ENCODE measurements at regions not wholly inside any gene's neighbourhood (a gene's known extent, or its start where the extent isn't known, plus 50 kb on each side); places are given as distances from the start of the nearest gene placed in this dataset.
"Not testable (repeated sequence)": the region's sequence is repeated elsewhere in the genome, so short reads cannot be mapped to it uniquely, and the experiment has no call there.

- ATAC-seq (no peak), DNase-seq (no peak)
- no peak overlapping the region for H3K4me3 Mint-ChIP-seq
- H3K27ac Mint-ChIP-seq: no peak overlapping the region
- no peaks in the 10 kb centered on the region for H3K4me1 Mint-ChIP-seq
- H3K27me3 Mint-ChIP-seq: no peaks in the 10 kb centered on the region
- H3K9me3 Mint-ChIP-seq (ENCODE audit: low read depth): no peaks in the 10 kb centered on the region
- CTCF ChIA-PET: no interaction called here
- no peaks in the 10 kb centered on the region for H3K36me3 Mint-ChIP-seq
These were observed 123.8 kb downstream of the FAM170A start for GRCh38 chr5:119752921-119753886.

- H3K9me3 Mint-ChIP-seq (ENCODE audit: low read depth); H3K27ac Mint-ChIP-seq; H3K27me3 Mint-ChIP-seq; DNase-seq; H3K4me1 Mint-ChIP-seq; ATAC-seq; H3K36me3 Mint-ChIP-seq; H3K4me3 Mint-ChIP-seq; CTCF ChIA-PET: not testable (repeated sequence)
These were observed 125.5 kb downstream of the FAM170A start for GRCh38 chr5:119754825-119755224.

GRCh38 chr5:119757276-119757675 lies 127.9 kb downstream of the FAM170A start:
- ATAC-seq (no peak), DNase-seq (no peak)
- H3K4me3 Mint-ChIP-seq: no peak overlapping the region
- CTCF ChIA-PET: no interaction called here
- H3K27ac Mint-ChIP-seq: no peak overlapping the region
- no peaks in the 10 kb centered on the region for H3K9me3 Mint-ChIP-seq (ENCODE audit: low read depth)
- H3K36me3 Mint-ChIP-seq: no peaks in the 10 kb centered on the region
- H3K4me1 Mint-ChIP-seq: no peaks in the 10 kb centered on the region
- peaks cover 4% of the 10 kb centered on the region for H3K27me3 Mint-ChIP-seq

- CTCF ChIA-PET; ATAC-seq; H3K27ac Mint-ChIP-seq; H3K4me3 Mint-ChIP-seq; H3K36me3 Mint-ChIP-seq; DNase-seq; H3K27me3 Mint-ChIP-seq; H3K9me3 Mint-ChIP-seq (ENCODE audit: low read depth); H3K4me1 Mint-ChIP-seq: not testable (repeated sequence)
These were observed 140.6 kb downstream of the FAM170A start for GRCh38 chr5:119769695-119770693.

GRCh38 chr5:119780145-119780544 lies 150.8 kb downstream of the FAM170A start:
- H3K36me3 Mint-ChIP-seq; H3K27ac Mint-ChIP-seq; H3K4me3 Mint-ChIP-seq; ATAC-seq; CTCF ChIA-PET; H3K9me3 Mint-ChIP-seq (ENCODE audit: low read depth); DNase-seq; H3K27me3 Mint-ChIP-seq; H3K4me1 Mint-ChIP-seq: not testable (repeated sequence)

- Mint-ChIP-seq H3K36me3 (no peaks in the 10 kb centered on the region), H3K27ac (no peak overlapping the region), H3K4me1 (no peaks in the 10 kb centered on the region), H3K4me3 (no peak overlapping the region), H3K9me3 (ENCODE audit: low read depth) (no peaks in the 10 kb centered on the region), H3K27me3 (no peaks in the 10 kb centered on the region)
- DNase-seq (no peak), ATAC-seq (no peak)
- CTCF ChIA-PET: no interaction called here
These were observed 155.7 kb downstream of the FAM170A start for GRCh38 chr5:119785057-119785456.

- ATAC-seq: no peak
- Mint-ChIP-seq H3K4me1 (no peaks in the 10 kb centered on the region), H3K9me3 (ENCODE audit: low read depth) (no peaks in the 10 kb centered on the region), H3K36me3 (no peaks in the 10 kb centered on the region), H3K4me3 (no peak overlapping the region), H3K27me3 (no peaks in the 10 kb centered on the region), H3K27ac (no peak overlapping the region)
- CTCF ChIA-PET: no interaction called here
- no peak for DNase-seq
These were observed 160.2 kb downstream of the FAM170A start for GRCh38 chr5:119789406-119790117.

- H3K9me3 Mint-ChIP-seq (ENCODE audit: low read depth): no peaks in the 10 kb centered on the region
- no peaks in the 10 kb centered on the region for H3K4me1 Mint-ChIP-seq
- H3K27me3 Mint-ChIP-seq: no peaks in the 10 kb centered on the region
- H3K27ac Mint-ChIP-seq: no peak overlapping the region
- DNase-seq (no peak), ATAC-seq (no peak)
- H3K4me3 Mint-ChIP-seq: no peak overlapping the region
- CTCF ChIA-PET: no interaction called here
- H3K36me3 Mint-ChIP-seq: no peaks in the 10 kb centered on the region
These were observed 162.9 kb downstream of the FAM170A start for GRCh38 chr5:119792161-119792799.

- no peak for DNase-seq
- Mint-ChIP-seq H3K4me3 (no peak overlapping the region), H3K27me3 (no peaks in the 10 kb centered on the region), H3K9me3 (ENCODE audit: low read depth) (no peaks in the 10 kb centered on the region), H3K4me1 (no peaks in the 10 kb centered on the region), H3K36me3 (no peaks in the 10 kb centered on the region), H3K27ac (no peak overlapping the region)
- CTCF ChIA-PET: no interaction called here
- no peak for ATAC-seq
These were observed 166.4 kb downstream of the FAM170A start for GRCh38 chr5:119795768-119796167.

- H3K36me3 Mint-ChIP-seq: no peaks in the 10 kb centered on the region
- DNase-seq (no peak), ATAC-seq (no peak)
- H3K9me3 Mint-ChIP-seq (ENCODE audit: low read depth): no peaks in the 10 kb centered on the region
- H3K4me1 Mint-ChIP-seq: no peaks in the 10 kb centered on the region
- CTCF ChIA-PET: no interaction called here
- no peak overlapping the region for H3K27ac Mint-ChIP-seq
- H3K27me3 Mint-ChIP-seq: no peaks in the 10 kb centered on the region
- H3K4me3 Mint-ChIP-seq: no peak overlapping the region
These were observed 172.2 kb downstream of the FAM170A start for GRCh38 chr5:119801570-119801969.

- no peaks in the 10 kb centered on the region for H3K36me3 Mint-ChIP-seq
These were observed 178.7 kb downstream of the FAM170A start for GRCh38 chr5:119808024-119808423.

GRCh38 chr5:119808474-119808873 lies 179.1 kb downstream of the FAM170A start:
- Mint-ChIP-seq H3K9me3 (ENCODE audit: low read depth) (peaks cover 3% of the 10 kb centered on the region), H3K4me3 (no peak overlapping the region), H3K4me1 (no peaks in the 10 kb centered on the region), H3K27ac (no peak overlapping the region), H3K27me3 (no peaks in the 10 kb centered on the region), H3K36me3 (no peaks in the 10 kb centered on the region)
- no peak for DNase-seq
- ATAC-seq: no peak
- CTCF ChIA-PET: no interaction called here

More at GRCh38 chr5:119808024-119808423, 178.7 kb downstream of the FAM170A start:
- Mint-ChIP-seq H3K4me3 (no peak overlapping the region), H3K9me3 (ENCODE audit: low read depth) (peaks cover 3% of the 10 kb centered on the region), H3K4me1 (no peaks in the 10 kb centered on the region), H3K27ac (no peak overlapping the region), H3K27me3 (no peaks in the 10 kb centered on the region)
- CTCF ChIA-PET: no interaction called here
- DNase-seq: no peak
- no peak for ATAC-seq

GRCh38 chr5:119810217-119810616 lies 180.9 kb downstream of the FAM170A start:
- DNase-seq (no peak), ATAC-seq (no peak)
- Mint-ChIP-seq H3K27me3 (no peaks in the 10 kb centered on the region), H3K9me3 (ENCODE audit: low read depth) (peaks cover 3% of the 10 kb centered on the region), H3K4me1 (no peaks in the 10 kb centered on the region), H3K36me3 (no peaks in the 10 kb centered on the region), H3K27ac (no peak overlapping the region), H3K4me3 (no peak overlapping the region)
- CTCF ChIA-PET: no interaction called here
